ENCODE measurements at regions not wholly inside any gene's neighbourhood (a gene's known extent, or its start where the extent isn't known, plus 50 kb on each side); places are given as distances from the start of the nearest gene placed in this dataset.

DNA sequence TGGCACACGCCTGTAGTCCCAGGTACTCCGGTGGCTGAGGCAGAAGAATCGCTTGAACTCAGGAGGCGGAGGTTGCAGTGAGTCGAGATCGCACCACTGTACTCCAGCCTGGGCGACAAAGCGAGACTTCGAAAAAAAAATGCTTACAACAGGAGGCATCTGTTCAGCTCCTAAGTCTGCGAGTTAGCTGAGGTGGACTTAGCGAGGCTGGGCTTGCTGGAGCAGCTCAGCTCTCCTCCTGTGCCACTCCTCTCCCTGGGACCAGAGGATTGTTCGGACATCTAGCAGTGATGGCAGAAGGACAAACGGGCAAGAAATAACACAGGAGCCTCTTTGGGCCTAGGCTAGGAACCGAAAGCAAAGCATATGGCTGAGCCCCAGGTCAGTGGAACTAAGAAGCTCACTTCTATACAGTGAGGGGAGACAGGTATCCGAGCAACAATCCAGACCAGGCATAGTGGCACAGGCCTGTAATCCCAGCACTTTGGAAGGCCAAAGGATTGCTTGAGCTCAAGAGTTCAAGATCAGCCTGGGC is 260.1 kb downstream of the GLI2 start:
- peaks cover 5 to 51% of the 10 kb centered on the region in 2 experiments for H3K27me3 ChIP-seq (ENCODE audit: control insufficient read depth in 1 of 2, insufficient read depth in 2 of 2, low read length in 2 of 2)
- H4K20me1 ChIP-seq (ENCODE audit: insufficient read depth, low read length), result no peaks in the 10 kb centered on the region
- H3K4me2 ChIP-seq (ENCODE audit: low read depth, low read length), result no peak overlapping the region
- ATAC-seq (no peak), DNase-seq (ENCODE audit: low spot score) (no peak), FAIRE-seq (no peak)
- in situ Hi-C loops (cut with HindIII; ENCODE audit: extremely low pct_ligation_motif_present, low pct_unique_long_range_greater_than_20kb) (no loop called here), intact Hi-C loops (cut with micrococcal nuclease; ENCODE audit: unreplicated experiment) (no loop called here)
- BruUV-seq (replicated peaks), result no TSS peak
- H3K9me3 ChIP-seq (ENCODE audit: low read length), result no peaks in the 10 kb centered on the region
- H3K4me1 ChIP-seq (ENCODE audit: insufficient read depth, low read length), result no peaks in the 10 kb centered on the region
- POLR2A ChIA-PET, result no interaction called here
- H3K4me3 ChIP-seq (replicated peaks in 1 of 3; ENCODE audit: insufficient read depth in 1 of 3, low read depth in 2 of 3, low read length in 3 of 3), result no peak overlapping the region
- no peaks in the 10 kb centered on the region for H3K79me2 ChIP-seq (ENCODE audit: insufficient read depth, low read length)
- 49% methylated on average over 15 of the region's 15 CpGs for WGBS (ENCODE audit: low lambda C conversion rate)
- H2AFZ ChIP-seq (ENCODE audit: low read length), result no peak overlapping the region
- H3K9ac ChIP-seq (ENCODE audit: insufficient read depth, low read depth, low read length), result no peak overlapping the region
- H3K27ac ChIP-seq (ENCODE audit: extremely low read length, insufficient read depth, low read length), result no peak overlapping the region
- CTCF ChIA-PET (ENCODE audit: low intra/inter-chr PET ratio, low total read pairs), result no interaction called here
- no peak for TF ChIP-seq GZF1 (CRISPR knock-in tag; IDR thresholded peaks at IDR 0.05)
- TF ChIP-seq ZNF7 (CRISPR knock-in tag; IDR thresholded peaks at IDR 0.05), result no peak
- TF ChIP-seq PHF21A (CRISPR knock-in tag; IDR thresholded peaks at IDR 0.05), result no peak
- no peaks in the 10 kb centered on the region for H3K36me3 ChIP-seq (replicated peaks in 1 of 2; ENCODE audit: control insufficient read depth in 1 of 2, insufficient read depth in 2 of 2, low read length in 2 of 2)

DNA sequence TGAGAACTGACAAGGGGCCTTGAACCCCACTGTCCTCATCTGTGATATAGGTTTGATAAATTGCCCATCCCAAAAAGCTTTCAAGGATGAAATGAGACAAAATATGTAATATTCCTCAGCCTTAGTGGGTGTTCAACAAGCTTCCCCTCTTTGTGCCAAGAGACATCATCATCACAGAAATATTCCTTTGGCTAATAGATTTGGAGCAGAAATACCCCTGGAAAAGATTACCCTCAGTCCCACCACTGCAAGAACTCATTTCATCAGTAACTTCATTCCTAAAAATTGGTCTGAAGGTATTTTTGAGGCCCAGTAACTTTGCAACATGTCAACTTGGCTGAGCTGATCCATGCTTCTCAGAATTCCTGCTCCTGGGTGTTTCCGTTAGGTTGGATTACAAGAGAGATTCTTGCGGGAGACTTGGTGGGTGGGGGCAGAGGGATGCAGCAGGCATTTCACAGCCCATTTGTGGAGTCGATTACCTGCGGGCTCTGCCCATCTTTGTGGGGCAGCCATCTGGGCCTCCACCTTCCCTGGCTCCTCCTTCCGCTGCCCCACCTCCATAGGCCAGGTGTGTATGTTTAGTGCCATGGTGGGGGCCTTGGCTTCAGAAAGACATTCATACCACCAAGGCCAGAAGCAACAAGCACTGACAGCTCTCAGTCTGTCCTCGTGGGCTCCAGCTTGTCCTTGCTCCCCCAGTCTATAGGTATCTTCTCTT is 263.9 kb downstream of the GLI2 start:
- H3K27me3 ChIP-seq (ENCODE audit: control insufficient read depth in 1 of 2, insufficient read depth in 2 of 2, low read length in 2 of 2), result peaks cover 0 to 19% of the 10 kb centered on the region in 2 experiments; a peak in 4 of 5 replicates
- no peaks in the 10 kb centered on the region for H3K9me3 ChIP-seq (ENCODE audit: low read length)
- intact Hi-C loops (cut with micrococcal nuclease; ENCODE audit: unreplicated experiment), result no loop called here
- no peak overlapping the region for H3K27ac ChIP-seq (ENCODE audit: extremely low read length, insufficient read depth, low read length)
- in situ Hi-C loops (cut with HindIII; ENCODE audit: extremely low pct_ligation_motif_present, low pct_unique_long_range_greater_than_20kb), result no loop called here
- no peaks in the 10 kb centered on the region for H3K4me1 ChIP-seq (ENCODE audit: insufficient read depth, low read length)
- H4K20me1 ChIP-seq (ENCODE audit: insufficient read depth, low read length), result no peaks in the 10 kb centered on the region
- H3K4me2 ChIP-seq (ENCODE audit: low read depth, low read length), result no peak overlapping the region
- H3K9ac ChIP-seq (ENCODE audit: insufficient read depth, low read depth, low read length), result no peak overlapping the region
- CTCF ChIA-PET (ENCODE audit: low intra/inter-chr PET ratio, low total read pairs), result no interaction called here
- FAIRE-seq (no peak), ATAC-seq (no peak), DNase-seq (ENCODE audit: low spot score) (no peak)
- no TSS peak for BruUV-seq (replicated peaks)
- 12% methylated on average over 6 of the region's 6 CpGs for whole genome bisulfite sequencing (ENCODE audit: low lambda C conversion rate)
- H3K4me3 ChIP-seq (replicated peaks in 1 of 3; ENCODE audit: insufficient read depth in 1 of 3, low read depth in 2 of 3, low read length in 3 of 3), result no peak overlapping the region
- H2AFZ ChIP-seq (ENCODE audit: low read length), result no peak overlapping the region
- POLR2A ChIA-PET, result no interaction called here
- H3K36me3 ChIP-seq (replicated peaks in 1 of 2; ENCODE audit: control insufficient read depth in 1 of 2, insufficient read depth in 2 of 2, low read length in 2 of 2), result no peaks in the 10 kb centered on the region
- H3K79me2 ChIP-seq (ENCODE audit: insufficient read depth, low read length), result no peaks in the 10 kb centered on the region
- TF ChIP-seq, protein P1, sequence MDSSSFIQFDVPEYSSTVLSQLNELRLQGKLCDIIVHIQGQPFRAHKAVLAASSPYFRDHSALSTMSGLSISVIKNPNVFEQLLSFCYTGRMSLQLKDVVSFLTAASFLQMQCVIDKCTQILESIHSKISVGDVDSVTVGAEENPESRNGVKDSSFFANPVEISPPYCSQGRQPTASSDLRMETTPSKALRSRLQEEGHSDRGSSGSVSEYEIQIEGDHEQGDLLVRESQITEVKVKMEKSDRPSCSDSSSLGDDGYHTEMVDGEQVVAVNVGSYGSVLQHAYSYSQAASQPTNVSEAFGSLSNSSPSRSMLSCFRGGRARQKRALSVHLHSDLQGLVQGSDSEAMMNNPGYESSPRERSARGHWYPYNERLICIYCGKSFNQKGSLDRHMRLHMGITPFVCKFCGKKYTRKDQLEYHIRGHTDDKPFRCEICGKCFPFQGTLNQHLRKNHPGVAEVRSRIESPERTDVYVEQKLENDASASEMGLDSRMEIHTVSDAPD (CRISPR knock-in tag; IDR thresholded peaks at IDR 0.05), result no peak
- TF ChIP-seq RFX1 (IDR thresholded peaks at IDR 0.05) (no peak), CCAR2 (optimal IDR thresholded peaks at IDR 0.05; ENCODE audit: low read depth, low read length) (no peak), ZNF543 (CRISPR knock-in tag; IDR thresholded peaks at IDR 0.05) (no peak), HOXA7 (CRISPR knock-in tag; IDR thresholded peaks at IDR 0.05) (no peak)
- TF ChIP-seq, protein P2, sequence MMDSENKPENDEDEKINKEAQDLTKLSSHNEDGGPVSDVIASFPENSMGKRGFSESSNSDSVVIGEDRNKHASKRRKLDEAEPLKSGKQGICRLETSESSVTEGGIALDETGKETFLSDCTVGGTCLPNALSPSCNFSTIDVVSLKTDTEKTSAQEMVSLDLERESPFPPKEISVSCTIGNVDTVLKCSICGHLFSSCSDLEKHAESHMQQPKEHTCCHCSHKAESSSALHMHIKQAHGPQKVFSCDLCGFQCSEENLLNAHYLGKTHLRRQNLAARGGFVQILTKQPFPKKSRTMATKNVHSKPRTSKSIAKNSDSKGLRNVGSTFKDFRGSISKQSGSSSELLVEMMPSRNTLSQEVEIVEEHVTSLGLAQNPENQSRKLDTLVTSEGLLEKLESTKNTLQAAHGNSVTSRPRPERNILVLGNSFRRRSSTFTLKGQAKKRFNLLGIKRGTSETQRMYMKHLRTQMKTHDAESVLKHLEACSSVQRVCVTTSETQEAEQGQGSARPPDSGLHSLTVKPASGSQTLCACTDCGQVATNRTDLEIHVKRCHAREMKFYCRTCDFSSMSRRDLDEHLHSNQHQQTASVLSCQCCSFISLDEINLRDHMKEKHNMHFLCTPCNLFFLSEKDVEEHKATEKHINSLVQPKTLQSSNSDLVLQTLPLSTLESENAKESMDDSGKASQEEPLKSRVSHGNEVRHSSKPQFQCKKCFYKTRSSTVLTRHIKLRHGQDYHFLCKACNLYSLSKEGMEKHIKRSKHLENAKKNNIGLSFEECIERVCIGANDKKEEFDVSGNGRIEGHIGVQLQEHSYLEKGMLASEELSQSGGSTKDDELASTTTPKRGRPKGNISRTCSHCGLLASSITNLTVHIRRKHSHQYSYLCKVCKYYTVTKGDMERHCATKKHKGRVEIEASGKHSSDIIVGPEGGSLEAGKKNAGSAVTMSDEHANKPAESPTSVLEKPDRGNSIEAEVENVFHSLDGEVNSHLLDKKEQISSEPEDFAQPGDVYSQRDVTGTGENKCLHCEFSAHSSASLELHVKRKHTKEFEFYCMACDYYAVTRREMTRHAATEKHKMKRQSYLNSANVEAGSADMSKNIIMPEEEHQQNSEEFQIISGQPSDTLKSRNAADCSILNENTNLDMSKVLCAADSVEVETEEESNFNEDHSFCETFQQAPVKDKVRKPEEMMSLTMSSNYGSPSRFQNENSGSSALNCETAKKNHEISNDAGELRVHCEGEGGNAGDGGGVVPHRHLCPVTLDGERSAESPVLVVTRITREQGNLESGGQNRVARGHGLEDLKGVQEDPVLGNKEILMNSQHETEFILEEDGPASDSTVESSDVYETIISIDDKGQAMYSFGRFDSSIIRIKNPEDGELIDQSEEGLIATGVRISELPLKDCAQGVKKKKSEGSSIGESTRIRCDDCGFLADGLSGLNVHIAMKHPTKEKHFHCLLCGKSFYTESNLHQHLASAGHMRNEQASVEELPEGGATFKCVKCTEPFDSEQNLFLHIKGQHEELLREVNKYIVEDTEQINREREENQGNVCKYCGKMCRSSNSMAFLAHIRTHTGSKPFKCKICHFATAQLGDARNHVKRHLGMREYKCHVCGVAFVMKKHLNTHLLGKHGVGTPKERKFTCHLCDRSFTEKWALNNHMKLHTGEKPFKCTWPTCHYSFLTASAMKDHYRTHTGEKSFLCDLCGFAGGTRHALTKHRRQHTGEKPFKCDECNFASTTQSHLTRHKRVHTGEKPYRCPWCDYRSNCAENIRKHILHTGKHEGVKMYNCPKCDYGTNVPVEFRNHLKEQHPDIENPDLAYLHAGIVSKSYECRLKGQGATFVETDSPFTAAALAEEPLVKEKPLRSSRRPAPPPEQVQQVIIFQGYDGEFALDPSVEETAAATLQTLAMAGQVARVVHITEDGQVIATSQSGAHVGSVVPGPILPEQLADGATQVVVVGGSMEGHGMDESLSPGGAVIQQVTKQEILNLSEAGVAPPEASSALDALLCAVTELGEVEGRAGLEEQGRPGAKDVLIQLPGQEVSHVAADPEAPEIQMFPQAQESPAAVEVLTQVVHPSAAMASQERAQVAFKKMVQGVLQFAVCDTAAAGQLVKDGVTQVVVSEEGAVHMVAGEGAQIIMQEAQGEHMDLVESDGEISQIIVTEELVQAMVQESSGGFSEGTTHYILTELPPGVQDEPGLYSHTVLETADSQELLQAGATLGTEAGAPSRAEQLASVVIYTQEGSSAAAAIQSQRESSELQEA (CRISPR knock-in tag; IDR thresholded peaks at IDR 0.05; ENCODE audit: not compliant biosample characterization), result no peak

Data from HepG2 (cell line).